ENCODE measurements at regions not wholly inside any gene's neighbourhood (a gene's known extent, or its start where the extent isn't known, plus 50 kb on each side); places are given as distances from the start of the nearest gene placed in this dataset.

- TF ChIP-seq CTCF (IDR thresholded peaks at IDR 0.05; ENCODE audit: low read depth, low read length, missing input control) (no peak), EGR1 (IDR thresholded peaks at IDR 0.05; ENCODE audit: low read depth in 2 of 2) (no peak), RAD21 (IDR thresholded peaks at IDR 0.05) (no peak), REST (IDR thresholded peaks at IDR 0.05) (no peak), YY1 (IDR thresholded peaks at IDR 0.05) (no peak), HNF4G (IDR thresholded peaks at IDR 0.05) (no peak), TAF1 (conservative IDR thresholded peaks at IDR 0.05) (no peak), MAX (IDR thresholded peaks at IDR 0.05) (no peak), FOXA2 (IDR thresholded peaks at IDR 0.05) (no peak)
These were observed 69.6 kb upstream of the ALDH1B1 start for GRCh38 chr9:38322937-38323336.

All from liver (tissue), 3 donors.